ENCODE measurements at regions not wholly inside any gene's neighbourhood (a gene's known extent, or its start where the extent isn't known, plus 50 kb on each side); places are given as distances from the start of the nearest gene placed in this dataset.

DNA sequence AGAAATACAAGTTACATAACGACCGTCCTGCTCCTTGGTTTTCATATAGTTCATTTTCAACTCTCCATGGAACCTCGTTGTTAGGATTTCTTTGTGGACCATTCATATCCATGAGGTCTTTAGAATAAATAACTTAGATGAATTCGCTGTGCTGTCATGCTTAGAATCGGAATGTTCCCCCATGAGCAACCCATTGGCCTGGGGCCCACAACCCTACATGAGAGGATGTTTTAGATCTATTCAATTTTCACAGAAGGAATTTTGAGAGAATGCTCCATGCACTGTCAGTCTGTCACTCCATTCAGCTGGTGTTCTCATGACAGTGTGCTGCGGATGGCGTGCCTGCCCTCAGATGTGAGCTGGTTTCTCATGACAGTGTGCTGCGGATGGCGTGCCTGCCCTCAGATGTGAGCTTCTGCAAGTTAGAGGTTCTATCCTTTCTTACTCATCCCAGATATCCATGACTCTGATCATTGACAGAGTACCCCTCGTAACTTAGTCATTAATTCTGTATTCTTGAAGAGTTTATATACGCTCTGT, 1193.1 kb downstream of the EFNB2 start:
- TF ChIP-seq, protein P1, sequence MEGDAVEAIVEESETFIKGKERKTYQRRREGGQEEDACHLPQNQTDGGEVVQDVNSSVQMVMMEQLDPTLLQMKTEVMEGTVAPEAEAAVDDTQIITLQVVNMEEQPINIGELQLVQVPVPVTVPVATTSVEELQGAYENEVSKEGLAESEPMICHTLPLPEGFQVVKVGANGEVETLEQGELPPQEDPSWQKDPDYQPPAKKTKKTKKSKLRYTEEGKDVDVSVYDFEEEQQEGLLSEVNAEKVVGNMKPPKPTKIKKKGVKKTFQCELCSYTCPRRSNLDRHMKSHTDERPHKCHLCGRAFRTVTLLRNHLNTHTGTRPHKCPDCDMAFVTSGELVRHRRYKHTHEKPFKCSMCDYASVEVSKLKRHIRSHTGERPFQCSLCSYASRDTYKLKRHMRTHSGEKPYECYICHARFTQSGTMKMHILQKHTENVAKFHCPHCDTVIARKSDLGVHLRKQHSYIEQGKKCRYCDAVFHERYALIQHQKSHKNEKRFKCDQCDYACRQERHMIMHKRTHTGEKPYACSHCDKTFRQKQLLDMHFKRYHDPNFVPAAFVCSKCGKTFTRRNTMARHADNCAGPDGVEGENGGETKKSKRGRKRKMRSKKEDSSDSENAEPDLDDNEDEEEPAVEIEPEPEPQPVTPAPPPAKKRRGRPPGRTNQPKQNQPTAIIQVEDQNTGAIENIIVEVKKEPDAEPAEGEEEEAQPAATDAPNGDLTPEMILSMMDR (IDR thresholded peaks at IDR 0.05), result no peak
- intact Hi-C loops (cut with DNase I), result no loop called here
- Histone ChIP-seq H3K4me3 (no peak overlapping the region), H3K4me1 (peaks cover 0 to 3% of the 10 kb centered on the region in 2 donors), H3K9me3 (no peaks in the 10 kb centered on the region), H3K27ac (no peak overlapping the region), H3K36me3 (no peaks in the 10 kb centered on the region), H3K27me3 (no peaks in the 10 kb centered on the region)
- DNase-seq (ENCODE audit: low spot score in 2 of 2), result no peak

DNA sequence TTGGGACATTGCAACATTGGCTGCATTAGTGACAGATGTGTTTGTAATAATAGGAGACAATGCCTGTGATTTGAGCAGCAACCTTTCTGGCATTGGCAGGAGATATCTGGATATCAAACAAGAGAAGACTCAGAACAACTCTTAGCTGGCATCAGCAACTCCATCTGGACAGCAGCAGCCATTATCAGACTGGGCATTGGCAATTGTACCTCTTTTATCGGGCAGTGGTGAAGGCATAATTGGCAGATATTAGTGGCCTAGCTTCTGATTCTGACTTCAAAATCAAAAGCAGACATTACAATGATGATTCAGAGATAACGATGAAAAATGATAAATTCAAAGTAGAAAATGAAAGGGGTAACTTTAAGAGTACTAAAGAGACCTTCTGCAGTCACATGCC, 1193.7 kb downstream of the EFNB2 start:
- Histone ChIP-seq H3K4me1 (peaks cover 0 to 3% of the 10 kb centered on the region in 2 donors), H3K9me3 (no peaks in the 10 kb centered on the region), H3K36me3 (no peaks in the 10 kb centered on the region), H3K27me3 (no peaks in the 10 kb centered on the region), H3K4me3 (no peak overlapping the region), H3K27ac (no peak overlapping the region)
- intact Hi-C loops (cut with DNase I), result no loop called here
- TF ChIP-seq, protein P1 (IDR thresholded peaks at IDR 0.05), result no peak
- DNase-seq (ENCODE audit: low spot score in 2 of 2), result no peak

DNA sequence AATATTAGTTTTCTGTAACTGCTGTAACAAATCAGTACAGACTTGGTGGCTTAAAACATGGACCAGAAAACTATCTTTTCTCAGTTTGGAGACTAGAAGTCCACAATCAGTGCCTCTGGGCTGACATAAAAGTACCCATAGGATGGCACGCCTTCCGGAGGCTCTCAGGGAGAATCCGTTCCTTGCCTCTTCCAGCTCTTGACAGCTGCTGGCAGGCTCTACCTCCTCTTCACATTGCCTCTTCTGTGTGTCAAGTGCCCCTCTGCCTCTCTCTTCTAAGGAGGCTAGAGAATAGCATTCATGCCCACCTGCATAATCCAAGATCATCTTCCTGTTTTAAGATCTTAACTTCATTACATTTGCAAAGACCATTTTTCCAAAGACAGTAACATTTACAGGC, 1194.2 kb downstream of the EFNB2 start:
- intact Hi-C loops (cut with DNase I), result no loop called here
- Histone ChIP-seq H3K9me3 (no peaks in the 10 kb centered on the region), H3K27me3 (no peaks in the 10 kb centered on the region), H3K27ac (no peak overlapping the region), H3K4me1 (peaks cover 0 to 3% of the 10 kb centered on the region in 2 donors), H3K36me3 (no peaks in the 10 kb centered on the region), H3K4me3 (no peak overlapping the region)
- no peak for DNase-seq (ENCODE audit: low spot score in 2 of 2)
- TF ChIP-seq, protein P1 (IDR thresholded peaks at IDR 0.05), result no peak

DNA sequence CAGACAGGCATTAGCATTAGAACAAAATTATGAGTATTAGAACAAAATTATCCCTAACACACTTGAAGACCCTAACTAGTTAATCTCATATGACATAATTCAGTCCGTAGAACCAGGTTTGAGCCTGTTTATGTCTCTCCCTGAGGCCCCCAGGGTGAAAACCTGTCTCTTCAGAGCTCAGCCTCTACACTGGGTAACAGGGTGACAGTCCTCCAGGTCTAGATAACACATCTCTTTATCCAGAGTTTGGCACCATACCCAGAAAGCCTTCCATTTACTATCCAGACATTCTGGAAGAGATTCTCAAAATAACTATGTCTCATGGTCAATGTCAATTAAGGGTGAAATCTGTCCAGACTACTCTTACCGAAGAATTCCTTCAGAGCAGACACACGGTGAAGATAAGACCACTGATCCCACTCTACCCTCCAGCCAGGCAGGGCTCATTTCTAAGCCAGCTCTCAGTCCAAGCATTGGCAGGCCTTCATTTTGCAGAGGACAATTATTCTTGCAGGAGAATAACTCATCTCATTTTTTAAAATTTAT, 1195.3 kb downstream of the EFNB2 start:
- intact Hi-C loops (cut with DNase I), result no loop called here
- Histone ChIP-seq H3K9me3 (no peaks in the 10 kb centered on the region), H3K4me1 (peaks cover 2 to 10% of the 10 kb centered on the region in 2 donors), H3K27ac (no peak overlapping the region), H3K36me3 (no peaks in the 10 kb centered on the region), H3K27me3 (no peaks in the 10 kb centered on the region), H3K4me3 (no peak overlapping the region)
- TF ChIP-seq, protein P1 (IDR thresholded peaks at IDR 0.05), result no peak
- no peak for DNase-seq (ENCODE audit: low spot score in 2 of 2)

DNA sequence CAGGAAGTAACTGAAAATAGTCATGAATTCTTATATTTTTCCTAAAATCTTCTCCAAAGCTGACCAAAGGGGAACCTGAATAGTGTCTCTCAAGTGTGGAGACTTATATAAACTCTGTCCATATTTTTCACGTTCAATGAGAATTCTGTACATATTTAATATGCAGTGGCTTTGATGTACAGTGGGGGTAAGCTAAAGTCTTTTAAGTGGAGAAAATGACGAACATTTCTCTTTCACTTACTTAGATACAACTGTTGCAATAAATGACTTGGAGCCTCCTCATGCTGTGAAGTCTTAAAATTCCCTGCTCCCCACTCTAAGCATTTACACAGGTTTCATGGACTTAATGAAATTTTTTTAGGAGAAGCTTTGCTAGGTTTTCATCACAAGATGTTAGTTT, 1196.7 kb downstream of the EFNB2 start:
- no peak overlapping the region for H3K27ac ChIP-seq
- no peaks in the 10 kb centered on the region for H3K27me3 ChIP-seq
- no peak for DNase-seq (ENCODE audit: low spot score in 2 of 2)
- peaks cover 3 to 14% of the 10 kb centered on the region in 2 donors for H3K4me1 ChIP-seq
- no peaks in the 10 kb centered on the region for H3K9me3 ChIP-seq
- TF ChIP-seq, protein P1 (IDR thresholded peaks at IDR 0.05), result no peak
- H3K4me3 ChIP-seq, result no peak overlapping the region
- no peaks in the 10 kb centered on the region for H3K36me3 ChIP-seq
- intact Hi-C loops (cut with DNase I), result loop anchor here (5.0 kb wide), 2 partner anchors 104 to 1194 kb away; no protein-coding TSS in a partner anchor

Data from ascending aorta (tissue), 2 donors.